ENCODE measurements at regions not wholly inside any gene's neighbourhood (a gene's known extent, or its start where the extent isn't known, plus 50 kb on each side); places are given as distances from the start of the nearest gene placed in this dataset.
"Not testable (repeated sequence)": the region's sequence is repeated elsewhere in the genome, so short reads cannot be mapped to it uniquely, and the experiment has no call there.

GRCh38 chr6:102732898-102733297 is 1339.4 kb downstream of the GRIK2 start:
- no peak for DNase-seq

- DNase-seq, result not testable (repeated sequence)
Observed at GRCh38 chr6:102722086-102722485, 1328.6 kb downstream of the GRIK2 start.

DNA sequence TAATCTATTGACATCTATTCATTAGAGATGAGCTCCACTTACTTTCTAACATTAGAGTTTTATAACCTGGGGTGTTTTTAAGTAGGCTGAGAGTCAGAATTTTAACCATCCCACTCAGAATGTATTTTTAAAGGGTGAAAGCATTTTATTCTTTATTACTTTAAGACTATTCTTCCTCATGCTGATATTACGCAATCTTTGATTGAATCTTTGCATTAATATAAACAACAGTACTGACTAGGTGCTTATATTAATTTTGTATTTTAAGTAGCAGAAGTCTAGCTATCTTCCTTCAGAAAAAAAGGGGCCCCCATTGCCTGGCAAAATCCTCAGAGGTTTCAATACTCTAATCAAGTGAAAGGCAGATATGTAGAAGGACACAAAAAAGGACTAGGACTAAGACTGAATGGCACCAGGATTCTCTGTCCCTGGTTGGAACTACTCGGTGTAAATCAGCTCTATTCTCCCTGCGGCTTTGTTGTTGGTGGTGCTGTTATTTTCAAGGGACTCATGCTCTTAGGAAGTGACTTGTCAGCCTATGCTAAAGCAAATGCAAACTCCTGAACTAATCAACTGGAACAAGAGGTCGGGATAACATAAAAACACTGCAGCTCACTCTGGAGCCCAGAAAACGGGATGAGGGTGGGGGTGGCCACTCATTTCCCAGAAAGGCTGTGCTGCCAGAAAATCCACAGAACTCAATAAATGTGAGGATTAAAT is 1324.4 kb downstream of the GRIK2 start:
- DNase-seq, result no peak

GRCh38 chr6:102717252-102717651 is 1323.7 kb downstream of the GRIK2 start:
- DNase-seq, result no peak

- no peak for DNase-seq
Observed at GRCh38 chr6:102701019-102701418, 1307.5 kb downstream of the GRIK2 start.

DNA sequence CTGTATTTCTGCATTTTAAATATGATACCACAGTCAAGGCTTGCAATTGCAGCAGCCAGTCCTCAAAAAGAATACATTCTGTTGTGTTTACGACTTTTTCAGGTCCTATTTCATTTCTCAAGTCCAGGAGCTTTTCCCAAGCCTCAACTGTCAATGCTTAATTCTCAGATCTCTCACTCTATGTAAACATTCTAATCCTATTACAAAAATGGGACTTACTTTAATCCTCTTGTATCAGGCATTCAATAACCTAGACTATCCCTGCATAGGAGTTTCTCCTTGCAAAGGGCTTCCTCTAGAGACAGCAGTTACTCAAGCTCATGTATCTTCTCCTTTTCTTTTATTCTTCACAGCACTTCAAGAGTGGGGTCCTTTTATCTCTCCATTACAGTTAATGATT is 1293.0 kb downstream of the GRIK2 start:
- DNase-seq, result no peak

GRCh38 chr6:102680413-102680812 is 1286.9 kb downstream of the GRIK2 start:
- no peak for DNase-seq

DNA sequence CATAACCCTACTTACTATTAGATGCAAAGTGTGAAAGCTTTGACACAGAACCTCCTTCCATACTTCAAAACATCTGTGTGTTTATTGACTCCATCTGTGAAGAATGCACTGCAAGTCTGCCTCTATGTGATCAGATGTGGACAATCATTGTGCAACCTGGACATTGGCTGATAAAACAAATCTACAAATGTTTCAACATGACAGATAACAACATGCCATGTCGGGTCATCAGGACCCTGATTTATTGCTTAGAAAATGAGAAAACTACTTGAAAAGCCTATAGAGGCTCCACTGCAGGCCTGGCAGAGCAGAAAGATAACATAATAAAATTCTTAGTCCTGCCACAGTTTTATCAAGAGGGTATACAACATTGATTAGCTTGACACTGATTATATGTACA is 1286.4 kb downstream of the GRIK2 start:
- no peak for DNase-seq

DNA sequence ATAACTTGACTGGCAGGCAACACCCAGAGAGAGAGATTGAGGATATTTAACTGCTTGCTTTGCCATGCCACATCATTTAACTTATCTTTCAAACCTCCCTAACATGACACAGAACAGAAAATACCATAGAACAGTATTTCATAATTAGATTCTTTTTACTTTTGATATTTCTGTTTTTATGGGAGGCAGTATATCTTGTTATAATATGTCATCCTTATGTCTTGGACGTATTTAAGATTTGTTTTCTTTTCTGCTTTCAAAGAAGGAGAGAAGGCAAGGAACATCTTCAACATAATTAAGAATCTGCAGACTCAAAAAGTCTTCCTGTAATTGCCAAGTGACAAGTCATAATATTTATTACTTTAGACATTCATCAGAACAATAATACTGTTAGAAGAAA is 1283.7 kb downstream of the GRIK2 start:
- no peak for DNase-seq

GRCh38 chr6:102670735-102671134 is 1277.2 kb downstream of the GRIK2 start:
- DNase-seq, result no peak

DNA sequence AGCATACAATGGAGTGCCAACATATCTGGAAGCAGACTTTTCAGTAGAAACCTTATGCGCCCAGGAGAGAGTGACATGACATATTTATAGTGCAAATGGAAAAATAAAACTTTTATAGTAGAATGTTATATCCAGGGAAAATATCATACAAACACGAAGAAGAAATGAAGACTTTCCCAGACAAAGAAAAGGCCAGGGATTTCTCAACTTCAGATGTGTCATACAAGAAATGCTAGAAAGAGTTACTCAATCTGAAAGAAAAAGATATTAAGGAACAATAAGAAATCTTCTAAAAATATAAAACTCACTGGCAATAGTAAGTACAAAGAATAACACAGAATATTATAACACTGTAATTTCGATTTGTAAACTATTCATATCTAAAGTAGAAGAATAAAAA is 1269.3 kb downstream of the GRIK2 start:
- DNase-seq, result no peak

- DNase-seq, result no peak
Observed at GRCh38 chr6:102660303-102660702, 1266.8 kb downstream of the GRIK2 start.

DNA sequence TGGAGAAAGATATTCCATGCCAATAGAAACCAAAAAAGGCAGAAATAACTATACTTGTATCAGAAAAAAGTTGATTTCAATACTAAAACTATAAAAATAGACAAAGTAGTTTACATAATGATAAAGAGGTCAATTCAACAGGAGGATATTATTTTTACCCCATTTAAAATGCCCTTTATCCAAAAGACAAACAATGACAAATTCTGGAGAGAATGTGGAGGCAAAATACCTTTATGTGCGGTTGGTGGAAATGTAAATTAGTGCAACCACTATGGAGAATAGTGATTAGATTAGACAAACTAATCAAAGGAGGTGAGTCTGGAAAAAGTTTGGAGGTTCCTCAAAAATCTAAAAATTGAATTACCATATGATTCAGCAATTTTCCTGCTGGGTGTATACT is 1262.3 kb downstream of the GRIK2 start:
- no peak for DNase-seq

DNA sequence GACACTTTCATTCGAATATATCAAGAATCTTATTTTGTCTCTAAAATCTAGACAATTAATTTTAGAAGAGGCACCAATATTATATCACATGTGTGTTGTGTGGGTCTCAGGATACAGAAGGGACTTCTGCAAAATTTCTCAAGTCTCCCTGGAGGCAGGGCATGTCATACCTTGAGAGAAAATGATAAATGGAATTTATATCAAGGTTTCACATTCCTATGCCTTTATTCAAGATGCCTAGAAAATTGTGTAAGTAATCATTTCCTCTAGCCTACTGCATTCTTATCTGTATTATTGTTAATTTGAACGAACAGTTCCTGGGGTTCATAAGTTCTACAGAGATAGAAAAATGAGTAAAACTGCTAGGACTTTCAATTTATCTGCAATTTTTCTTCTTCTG is 1247.9 kb downstream of the GRIK2 start:
- DNase-seq, result no peak

GRCh38 chr6:102631921-102632320 is 1238.4 kb downstream of the GRIK2 start:
- no peak for DNase-seq

DNA sequence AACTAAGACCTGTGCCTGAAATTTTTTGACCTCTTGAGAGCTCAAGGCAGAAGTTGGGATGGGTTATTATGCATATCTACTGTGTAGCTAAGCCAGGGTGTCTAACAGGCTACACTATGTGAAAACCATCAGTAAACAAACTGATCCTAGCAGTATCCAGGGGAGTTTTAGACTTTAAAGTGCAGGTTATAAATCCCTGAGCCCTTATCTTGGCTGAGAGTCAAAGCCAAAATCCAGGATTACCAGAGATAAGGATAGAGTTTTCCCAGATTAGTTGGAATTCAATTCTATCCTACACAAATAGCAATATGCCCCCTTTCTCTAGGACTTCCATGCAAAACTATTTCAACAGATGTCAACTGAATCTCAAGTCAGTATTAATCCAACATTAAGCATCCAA is 1229.7 kb downstream of the GRIK2 start:
- DNase-seq, result no peak

DNA sequence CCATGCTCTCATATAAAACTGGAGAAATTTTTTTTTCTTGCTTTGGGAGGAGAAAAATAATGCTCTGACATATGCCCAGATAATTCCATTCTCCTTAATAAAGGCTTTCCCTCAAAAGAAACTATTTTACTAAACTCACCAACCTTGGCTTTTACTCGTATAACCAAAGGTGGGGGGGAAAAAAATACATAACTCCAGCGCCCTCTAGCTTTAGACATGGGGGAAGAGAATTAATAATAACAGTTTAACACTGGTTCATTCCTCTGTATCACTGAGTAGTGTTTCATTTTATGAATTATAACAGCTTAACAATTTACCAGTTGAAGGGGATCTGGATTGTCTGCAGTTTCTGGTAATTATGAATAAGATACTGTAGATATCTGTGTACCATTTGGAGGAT is 1226.1 kb downstream of the GRIK2 start:
- DNase-seq, result no peak

DNA sequence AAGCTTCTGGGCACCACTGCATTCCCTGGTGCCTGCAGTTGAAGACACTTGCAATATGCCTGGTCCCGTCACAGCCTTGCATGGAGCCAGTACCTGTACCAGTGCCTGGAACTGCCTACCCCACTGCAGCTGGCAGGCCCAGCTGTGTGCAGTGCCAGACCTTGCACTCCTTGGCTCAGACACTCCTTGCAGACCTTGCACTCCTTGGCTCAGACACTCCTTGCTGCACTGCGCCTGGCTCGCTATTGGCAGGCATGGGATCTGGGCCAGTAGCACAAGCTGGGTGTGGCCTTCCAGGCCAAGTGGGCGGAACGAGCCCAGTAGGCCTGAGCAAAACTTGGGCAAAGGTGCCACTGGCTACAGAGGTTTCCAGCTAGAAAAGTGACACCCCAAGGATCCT is 1189.1 kb downstream of the GRIK2 start:
- no peak for DNase-seq

GRCh38 chr6:102581378-102582124 is 1188.0 kb downstream of the GRIK2 start:
- DNase-seq, result no peak

GRCh38 chr6:102571236-102571908 is 1177.9 kb downstream of the GRIK2 start:
- no peak for DNase-seq

DNA sequence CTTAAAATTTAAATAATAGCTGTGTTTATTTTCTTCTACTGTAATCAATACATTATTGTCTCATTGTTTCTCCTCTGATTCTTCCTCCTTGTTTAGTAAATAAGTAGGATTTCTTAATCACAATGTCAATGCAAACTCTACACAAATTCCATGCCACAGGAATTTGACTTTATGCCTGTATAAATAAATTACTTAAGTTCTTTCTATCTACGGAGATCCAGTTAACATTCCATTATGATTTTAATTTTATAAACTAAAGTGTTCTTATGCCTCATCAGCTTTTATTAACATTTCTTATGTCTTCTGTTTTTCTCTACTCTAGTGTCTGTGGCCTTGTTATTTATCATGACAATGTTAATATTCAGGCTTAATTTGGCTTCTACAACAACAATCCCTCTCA is 1169.2 kb downstream of the GRIK2 start:
- DNase-seq, result no peak

- DNase-seq, result no peak
Observed at GRCh38 chr6:102553214-102553613, 1159.7 kb downstream of the GRIK2 start.

GRCh38 chr6:102549221-102549874 is 1155.8 kb downstream of the GRIK2 start:
- no peak for DNase-seq

Data from right kidney (tissue), 1 donor.